Panc1 (cell line): ENCODE measurements at regions not wholly inside any gene's neighbourhood (a gene's known extent, or its start where the extent isn't known, plus 50 kb on each side); places are given as distances from the start of the nearest gene placed in this dataset.

Source experiments
- SIN3A ChIP-seq: IDR thresholded peaks from 2 replicates; pipeline ENCODE4 v1.6.1; 2012; ENCODE audit warnings: low read depth, mild to moderate bottlenecking, low read length, moderate library complexity, borderline replicate concordance; ENCODE audit not compliant: insufficient read depth
- TF ChIP-seq, protein P1 (sequence below): fragments of 450-650 bp; IDR thresholded peaks from 2 replicates; pipeline ENCODE4 v1.5.1; 2017; ENCODE audit warnings: mild to moderate bottlenecking
- TF ChIP-seq, protein P2 (sequence below), 2 experiments: IDR thresholded peaks; 2 replicates each; pipeline ENCODE4 v1.6.1; 2011 to 2012; ENCODE audit warnings: low read depth in 2 of 2, control low read depth in 1 of 2, low read length in 1 of 2, mild to moderate bottlenecking in 1 of 2, moderate library complexity in 1 of 2; ENCODE audit not compliant: insufficient read depth in 1 of 2

DNA sequence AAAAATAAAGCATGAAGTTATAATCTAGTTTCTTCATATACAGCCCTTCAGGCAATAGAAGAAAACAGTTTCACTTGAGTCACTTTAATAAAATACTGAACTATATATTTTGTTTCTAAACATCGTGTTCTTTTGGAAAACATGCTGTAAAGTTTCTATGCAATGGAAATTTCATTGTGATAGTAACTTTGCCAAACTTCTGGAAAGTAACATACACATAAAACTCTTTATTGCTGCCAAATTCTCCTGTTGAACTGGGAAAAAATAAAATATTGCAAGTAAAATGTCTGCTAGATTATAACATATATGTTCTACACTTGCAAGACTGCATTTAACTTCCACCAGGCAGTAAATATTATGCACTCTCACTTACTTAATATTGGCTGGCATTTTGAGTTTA lies 635.4 kb downstream of the SPRY1 start:
- TF ChIP-seq, protein P1, sequence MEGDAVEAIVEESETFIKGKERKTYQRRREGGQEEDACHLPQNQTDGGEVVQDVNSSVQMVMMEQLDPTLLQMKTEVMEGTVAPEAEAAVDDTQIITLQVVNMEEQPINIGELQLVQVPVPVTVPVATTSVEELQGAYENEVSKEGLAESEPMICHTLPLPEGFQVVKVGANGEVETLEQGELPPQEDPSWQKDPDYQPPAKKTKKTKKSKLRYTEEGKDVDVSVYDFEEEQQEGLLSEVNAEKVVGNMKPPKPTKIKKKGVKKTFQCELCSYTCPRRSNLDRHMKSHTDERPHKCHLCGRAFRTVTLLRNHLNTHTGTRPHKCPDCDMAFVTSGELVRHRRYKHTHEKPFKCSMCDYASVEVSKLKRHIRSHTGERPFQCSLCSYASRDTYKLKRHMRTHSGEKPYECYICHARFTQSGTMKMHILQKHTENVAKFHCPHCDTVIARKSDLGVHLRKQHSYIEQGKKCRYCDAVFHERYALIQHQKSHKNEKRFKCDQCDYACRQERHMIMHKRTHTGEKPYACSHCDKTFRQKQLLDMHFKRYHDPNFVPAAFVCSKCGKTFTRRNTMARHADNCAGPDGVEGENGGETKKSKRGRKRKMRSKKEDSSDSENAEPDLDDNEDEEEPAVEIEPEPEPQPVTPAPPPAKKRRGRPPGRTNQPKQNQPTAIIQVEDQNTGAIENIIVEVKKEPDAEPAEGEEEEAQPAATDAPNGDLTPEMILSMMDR: no peak
- TF ChIP-seq, protein P2, sequence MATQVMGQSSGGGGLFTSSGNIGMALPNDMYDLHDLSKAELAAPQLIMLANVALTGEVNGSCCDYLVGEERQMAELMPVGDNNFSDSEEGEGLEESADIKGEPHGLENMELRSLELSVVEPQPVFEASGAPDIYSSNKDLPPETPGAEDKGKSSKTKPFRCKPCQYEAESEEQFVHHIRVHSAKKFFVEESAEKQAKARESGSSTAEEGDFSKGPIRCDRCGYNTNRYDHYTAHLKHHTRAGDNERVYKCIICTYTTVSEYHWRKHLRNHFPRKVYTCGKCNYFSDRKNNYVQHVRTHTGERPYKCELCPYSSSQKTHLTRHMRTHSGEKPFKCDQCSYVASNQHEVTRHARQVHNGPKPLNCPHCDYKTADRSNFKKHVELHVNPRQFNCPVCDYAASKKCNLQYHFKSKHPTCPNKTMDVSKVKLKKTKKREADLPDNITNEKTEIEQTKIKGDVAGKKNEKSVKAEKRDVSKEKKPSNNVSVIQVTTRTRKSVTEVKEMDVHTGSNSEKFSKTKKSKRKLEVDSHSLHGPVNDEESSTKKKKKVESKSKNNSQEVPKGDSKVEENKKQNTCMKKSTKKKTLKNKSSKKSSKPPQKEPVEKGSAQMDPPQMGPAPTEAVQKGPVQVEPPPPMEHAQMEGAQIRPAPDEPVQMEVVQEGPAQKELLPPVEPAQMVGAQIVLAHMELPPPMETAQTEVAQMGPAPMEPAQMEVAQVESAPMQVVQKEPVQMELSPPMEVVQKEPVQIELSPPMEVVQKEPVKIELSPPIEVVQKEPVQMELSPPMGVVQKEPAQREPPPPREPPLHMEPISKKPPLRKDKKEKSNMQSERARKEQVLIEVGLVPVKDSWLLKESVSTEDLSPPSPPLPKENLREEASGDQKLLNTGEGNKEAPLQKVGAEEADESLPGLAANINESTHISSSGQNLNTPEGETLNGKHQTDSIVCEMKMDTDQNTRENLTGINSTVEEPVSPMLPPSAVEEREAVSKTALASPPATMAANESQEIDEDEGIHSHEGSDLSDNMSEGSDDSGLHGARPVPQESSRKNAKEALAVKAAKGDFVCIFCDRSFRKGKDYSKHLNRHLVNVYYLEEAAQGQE (IDR thresholded peaks at IDR 0.05; ENCODE audit: insufficient read depth in 1 of 2, low read depth in 2 of 2, low read length in 1 of 2): no peak
- TF ChIP-seq SIN3A: no peak
